Natural killer cell treated with Interleukin-12 subunit alpha and Interleukin-12 subunit beta and Interleukin-15 and Interleukin-18, amount 100 ng/mL, for 72 hours (primary cell): ENCODE measurements at regions not wholly inside any gene's neighbourhood (a gene's known extent, or its start where the extent isn't known, plus 50 kb on each side); places are given as distances from the start of the nearest gene placed in this dataset.

Experiments
- ATAC-seq, 2 donors: fragments of 150-1000 bp; cut with Tn5 transposase in 1 of 2; sonication (Bioruptor Pico), chemical (Tn5 transposase) in 1 of 2; 2 replicates each; pipeline ENCODE4 v1.10.0; 2021
- DNase-seq: peaks from one replicate; pipeline ENCODE4 v3.0.0; 2022; ENCODE audit warnings: low spot score
- H3K27ac Mint-ChIP-seq, 2 donors: 1 replicate in 1 of 2; 2 replicates in 1 of 2; pipeline ENCODE4 v1.8.0; 2022; ENCODE audit warnings: mixed read lengths in 2 of 2, mild to moderate bottlenecking in 1 of 2, moderate library complexity in 1 of 2
- H3K27me3 Mint-ChIP-seq, 2 donors: 1 replicate in 1 of 2; 2 replicates in 1 of 2; pipeline ENCODE4 v1.8.0; 2022; ENCODE audit warnings: mixed read lengths in 2 of 2
- H3K36me3 Mint-ChIP-seq: one replicate; pipeline ENCODE4 v1.8.0; 2022; ENCODE audit warnings: mixed read lengths
- H3K4me1 Mint-ChIP-seq, 2 donors: 1 replicate in 1 of 2; 2 replicates in 1 of 2; pipeline ENCODE4 v1.8.0; 2022; ENCODE audit warnings: low read depth in 2 of 2, mixed read lengths in 2 of 2, mild to moderate bottlenecking in 1 of 2
- H3K4me3 Mint-ChIP-seq: one replicate; pipeline ENCODE4 v1.8.0; 2022; ENCODE audit warnings: mixed read lengths
- H3K9me3 Mint-ChIP-seq: 2 replicates; pipeline ENCODE4 v1.8.0; 2022; ENCODE audit warnings: mixed read lengths

DNA sequence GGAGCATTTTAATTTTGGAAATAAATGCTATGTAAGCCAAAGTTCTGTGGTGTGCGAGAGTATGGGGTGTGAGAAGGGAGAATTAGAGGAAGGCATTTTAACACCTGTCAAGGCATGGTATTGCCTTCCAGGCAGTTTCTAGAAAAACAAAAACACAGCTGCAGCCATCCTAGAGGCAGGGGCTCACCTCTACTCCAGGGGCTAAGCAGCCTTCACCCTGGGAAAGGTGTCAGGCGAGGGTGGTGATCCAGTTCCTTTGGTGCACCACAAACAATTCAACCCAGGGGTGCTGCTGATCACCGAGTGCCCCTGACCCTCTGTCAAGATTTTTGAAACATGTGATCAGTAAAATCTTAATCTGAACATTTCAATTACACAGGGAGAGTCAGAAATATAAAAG, 59.2 kb upstream of the GPR26 start:
- no peak for ATAC-seq
- Mint-ChIP-seq H3K27me3 (peaks cover 30 to 48% of the 10 kb centered on the region in 2 donors), H3K9me3 (no peaks in the 10 kb centered on the region), H3K27ac (no peak overlapping the region), H3K4me1 (no peaks in the 10 kb centered on the region), H3K36me3 (no peaks in the 10 kb centered on the region), H3K4me3 (no peak overlapping the region)
- DNase-seq: no peak

DNA sequence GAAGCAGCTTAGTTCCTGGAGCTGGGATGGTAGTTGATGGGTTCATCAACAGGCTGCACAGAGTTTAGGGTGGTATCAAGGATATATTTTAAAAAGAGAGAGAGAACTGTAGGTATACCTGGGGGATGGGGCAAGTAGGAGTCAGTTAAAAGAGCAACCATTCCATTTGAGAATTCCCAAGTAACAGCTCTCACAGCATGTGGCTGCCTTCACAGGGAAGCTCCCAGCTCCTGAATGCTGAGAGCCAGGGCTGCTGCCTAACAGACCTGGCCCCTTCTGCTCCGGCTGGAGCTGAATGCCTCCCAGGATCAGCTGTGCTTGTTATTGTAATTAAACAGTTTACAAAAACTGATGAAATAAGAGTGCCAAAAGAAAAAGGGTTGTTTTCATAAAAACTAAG, 58.8 kb upstream of the GPR26 start:
- Mint-ChIP-seq H3K4me1 (no peaks in the 10 kb centered on the region), H3K36me3 (no peaks in the 10 kb centered on the region), H3K4me3 (no peak overlapping the region), H3K9me3 (no peaks in the 10 kb centered on the region), H3K27ac (no peak overlapping the region), H3K27me3 (peaks cover 30 to 48% of the 10 kb centered on the region in 2 donors)
- ATAC-seq: no peak
- no peak for DNase-seq

DNA sequence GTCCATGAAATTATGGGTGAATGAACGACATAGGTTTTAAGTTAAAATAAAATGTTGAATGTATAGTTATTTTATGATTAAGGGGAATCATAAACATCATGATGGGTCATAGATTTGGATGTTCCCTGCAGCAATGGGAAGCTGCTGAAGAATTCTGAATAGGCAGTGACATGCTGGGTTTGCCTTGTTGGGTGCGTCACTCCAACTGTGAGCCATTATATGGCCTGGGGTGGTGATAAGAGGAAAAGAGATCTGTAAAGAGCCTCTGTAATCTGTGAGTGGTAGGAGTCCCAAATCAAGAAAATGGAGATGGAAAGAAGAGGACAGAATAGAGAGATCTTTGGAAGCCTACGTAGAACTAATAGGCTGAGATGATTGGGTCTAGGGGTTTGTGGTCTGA, 58.1 kb upstream of the GPR26 start:
- H3K27ac Mint-ChIP-seq: no peak overlapping the region
- H3K4me3 Mint-ChIP-seq: no peak overlapping the region
- no peaks in the 10 kb centered on the region for H3K4me1 Mint-ChIP-seq
- H3K9me3 Mint-ChIP-seq: no peaks in the 10 kb centered on the region
- H3K27me3 Mint-ChIP-seq: peaks cover 30 to 48% of the 10 kb centered on the region in 2 donors
- DNase-seq (no peak), ATAC-seq (no peak)
- no peaks in the 10 kb centered on the region for H3K36me3 Mint-ChIP-seq

DNA sequence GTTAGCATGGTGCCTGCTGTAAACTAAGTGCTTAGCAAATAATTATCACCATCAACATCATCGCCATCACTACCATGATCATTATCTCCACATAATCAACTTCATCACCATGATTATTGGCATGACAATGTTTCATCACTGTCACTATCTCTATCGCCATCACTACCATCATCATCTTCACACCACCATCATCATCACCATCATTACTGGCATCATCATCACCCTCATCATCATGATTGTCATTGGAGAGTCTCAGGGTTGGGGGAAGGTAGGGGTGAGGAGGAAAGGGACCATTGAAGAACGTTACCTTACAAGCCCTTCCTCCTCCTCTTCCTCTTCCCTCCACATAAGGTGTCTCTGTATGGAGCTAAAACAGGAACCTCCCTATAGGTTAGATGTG, 54.9 kb upstream of the GPR26 start:
- Mint-ChIP-seq H3K4me1 (no peaks in the 10 kb centered on the region), H3K27me3 (peaks cover 17 to 29% of the 10 kb centered on the region in 2 donors), H3K27ac (no peak overlapping the region), H3K9me3 (no peaks in the 10 kb centered on the region), H3K4me3 (no peak overlapping the region), H3K36me3 (no peaks in the 10 kb centered on the region)
- DNase-seq (no peak), ATAC-seq (no peak)

GRCh38 chr10:123611876-123612275, 54.3 kb upstream of the GPR26 start:
- Mint-ChIP-seq H3K36me3 (no peaks in the 10 kb centered on the region), H3K4me3 (no peak overlapping the region), H3K27me3 (peaks cover 15 to 27% of the 10 kb centered on the region in 2 donors)

DNA sequence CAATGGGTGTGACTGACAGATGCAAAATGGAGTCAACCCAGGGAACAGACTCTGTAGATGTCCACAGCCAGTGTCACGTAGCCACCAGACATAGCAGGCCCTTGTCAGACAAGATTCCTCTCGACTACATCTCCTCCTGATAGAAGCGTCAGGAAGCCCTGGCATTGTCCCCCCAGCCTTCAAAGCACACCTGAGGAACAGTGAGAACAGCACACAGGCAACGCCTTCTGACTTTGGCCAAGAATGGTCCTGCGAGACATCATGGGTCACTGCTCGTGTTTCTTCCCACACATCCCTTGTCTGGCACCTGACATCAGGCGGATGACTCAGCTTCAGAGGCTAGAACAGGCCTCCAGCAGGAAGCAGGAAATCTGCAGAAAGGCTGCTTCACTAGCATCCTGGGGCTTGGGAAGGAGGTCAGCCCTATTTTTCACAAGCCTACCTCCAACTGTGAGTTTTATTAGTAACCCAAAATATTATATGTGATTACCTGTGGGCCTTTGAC, 52.8 kb upstream of the GPR26 start:
- Mint-ChIP-seq H3K4me3 (no peak overlapping the region), H3K27me3 (peaks cover 6 to 18% of the 10 kb centered on the region in 2 donors), H3K9me3 (no peaks in the 10 kb centered on the region), H3K4me1 (no peaks in the 10 kb centered on the region), H3K36me3 (no peaks in the 10 kb centered on the region), H3K27ac (no peak overlapping the region)
- DNase-seq (no peak), ATAC-seq (no peak)

More at GRCh38 chr10:123611876-123612275, 54.3 kb upstream of the GPR26 start:
- no peak for DNase-seq
- ATAC-seq: no peak
- Mint-ChIP-seq H3K27ac (no peak overlapping the region), H3K9me3 (no peaks in the 10 kb centered on the region), H3K4me1 (no peaks in the 10 kb centered on the region)

- Mint-ChIP-seq H3K9me3 (no peaks in the 10 kb centered on the region), H3K4me3 (no peak overlapping the region), H3K27me3 (peaks cover 3 to 15% of the 10 kb centered on the region in 2 donors), H3K4me1 (no peaks in the 10 kb centered on the region), H3K36me3 (no peaks in the 10 kb centered on the region), H3K27ac (no peak overlapping the region)
- ATAC-seq (no peak), DNase-seq (peak; percentile 64)
Measured at GRCh38 chr10:123614888-123615287, 51.3 kb upstream of the GPR26 start.
